Spleen (tissue), 11 donors: ENCODE measurements at regions not wholly inside any gene's neighbourhood (a gene's known extent, or its start where the extent isn't known, plus 50 kb on each side); places are given as distances from the start of the nearest gene placed in this dataset.
"Not testable (repeated sequence)": the region's sequence is repeated elsewhere in the genome, so short reads cannot be mapped to it uniquely, and the experiment has no call there.

Experiments
- DNase-seq: peaks from one replicate; pipeline ENCODE4 v3.0.0-alpha.2; 2020
- H3K27ac ChIP-seq, 8 donors: fragments of 200-600 bp; sonication (generic) in 7 of 8; 1 replicate in 4 of 8; 2 replicates in 4 of 8; pipeline versions ENCODE4 v1.5.0 to v1.8.0; 2016 to 2021; ENCODE audit warnings: inconsistent platforms in 4 of 8, mild to moderate bottlenecking in 4 of 8, moderate library complexity in 1 of 8
- H3K27me3 ChIP-seq, 7 donors: fragments of 200-600 bp; sonication (generic) in 6 of 7; replicated peaks in 1 of 7; 1 replicate in 4 of 7; 2 replicates in 3 of 7; pipeline versions ENCODE4 v1.5.0 to v1.8.0; 2016 to 2021; ENCODE audit warnings: inconsistent platforms in 3 of 7, mild to moderate bottlenecking in 1 of 7
- H3K36me3 ChIP-seq, 6 donors: fragments of 200-600 bp; sonication (generic) in 5 of 6; 1 replicate in 4 of 6; 2 replicates in 2 of 6; pipeline versions ENCODE4 v1.5.0 to v1.8.0; 2016 to 2021; ENCODE audit warnings: inconsistent platforms in 2 of 6
- H3K4me1 ChIP-seq, 6 donors: fragments of 200-600 bp; sonication (generic) in 5 of 6; 1 replicate in 3 of 6; 2 replicates in 3 of 6; pipeline versions ENCODE4 v1.5.0 to v1.8.0; 2016 to 2021; ENCODE audit warnings: inconsistent platforms in 3 of 6
- H3K4me3 ChIP-seq, 8 donors: fragments of 200-600 bp; sonication (generic) in 7 of 8; 1 replicate in 4 of 8; 2 replicates in 4 of 8; pipeline versions ENCODE4 v1.5.0 to v1.8.0; 2016 to 2021; ENCODE audit warnings: inconsistent platforms in 4 of 8, mild to moderate bottlenecking in 4 of 8, moderate library complexity in 2 of 8
- H3K9me3 ChIP-seq, 8 donors: fragments of 200-600 bp; sonication (generic) in 7 of 8; 1 replicate in 4 of 8; 2 replicates in 4 of 8; pipeline versions ENCODE4 v1.5.0 to v1.8.0; 2016 to 2021; ENCODE audit warnings: inconsistent platforms in 4 of 8
- POLR2A ChIP-seq, 3 donors: fragments of 450-650 bp; IDR thresholded peaks; one replicate each; pipeline ENCODE4 v1.5.1; 2017; ENCODE audit warnings: antibody characterized with exemption in 3 of 3, mild to moderate bottlenecking in 1 of 3
- POLR2AphosphoS5 ChIP-seq, 3 donors: sonication (generic); formaldehyde crosslinking; IDR thresholded peaks; one replicate each; pipeline ENCODE4 v1.5.1; 2017; ENCODE audit warnings: antibody characterized with exemption in 3 of 3
- WGBS, 5 donors: extraction: QIAGEN DNeasy Blood & Tissue Kit in 3 of 5; methylation state at CpG; one replicate each; pipeline versions ENCODE4 v1.1.5 to v1.1.7; 2013 to 2018; 5-methylcytosine and 5-hydroxymethylcytosine counted together
- intact Hi-C: fragments of 100-400 bp; cut with DNase I; formaldehyde crosslinking; loops from one replicate; pipeline ENCODE4 v1.15.0; 2023; ENCODE audit warnings: low total_unique reads
- TF ChIP-seq, protein P1 (sequence below), 11 experiments: fragments of 200-600 bp in 7 of 11; fragments of 450-650 bp in 4 of 11; sonication (generic) in 4 of 11; IDR thresholded peaks in 8 of 11; conservative IDR thresholded peaks in 3 of 11; 1 replicate in 7 of 11; 2 replicates in 4 of 11; pipeline versions ENCODE4 v1.4.0 to v1.8.0; 2016 to 2021; ENCODE audit warnings: antibody characterized with exemption in 11 of 11, inconsistent platforms in 4 of 11, mild to moderate bottlenecking in 1 of 11
- donor health status: healthy with polysubstance abuse.
- donor health status: DM: no; HTN: no; CAD: no; lungs with moderate emphysema.
- donor health status: DM: no; HTN: no; CAD: no.
- donor health status: Bipolar disorder and iron deficiency.
- donor health status: healthy.
- donor health status: DM: no; HTN: no; CAD: no.
- donor health status: DM: yes; HTN: yes; CAD: no.

- WGBS, 5 donors = 79 to 96% (median 84%) methylated on average over 2 of the region's 2 CpGs
- intact Hi-C loops = no loop called here
Observed at GRCh38 chr21:27555996-27556395, 589.1 kb upstream of the ADAMTS5 start.

GRCh38 chr21:27550287-27550686 lies 583.4 kb upstream of the ADAMTS5 start:
- intact Hi-C loops = no loop called here
- Histone ChIP-seq H3K4me3 (no peak overlapping the region), H3K9me3 (peaks cover 0 to 22% (median 18%) of the 10 kb centered on the region in 8 donors), H3K4me1 (no peaks in the 10 kb centered on the region), H3K27ac (no peak overlapping the region), H3K36me3 (no peaks in the 10 kb centered on the region), H3K27me3 (no peaks in the 10 kb centered on the region)
- no peak for DNase-seq
- TF ChIP-seq POLR2A (IDR thresholded peaks at IDR 0.05) = no peak
- no peak for TF ChIP-seq POLR2AphosphoS5 (IDR thresholded peaks at IDR 0.05)

More at GRCh38 chr21:27555996-27556395, 589.1 kb upstream of the ADAMTS5 start:
- Histone ChIP-seq H3K27ac (no peak overlapping the region), H3K4me1 (no peaks in the 10 kb centered on the region), H3K9me3 (peaks cover 0 to 30% (median 19%) of the 10 kb centered on the region in 8 donors), H3K36me3 (no peaks in the 10 kb centered on the region), H3K4me3 (no peak overlapping the region), H3K27me3 (no peaks in the 10 kb centered on the region)
- TF ChIP-seq, protein P1, sequence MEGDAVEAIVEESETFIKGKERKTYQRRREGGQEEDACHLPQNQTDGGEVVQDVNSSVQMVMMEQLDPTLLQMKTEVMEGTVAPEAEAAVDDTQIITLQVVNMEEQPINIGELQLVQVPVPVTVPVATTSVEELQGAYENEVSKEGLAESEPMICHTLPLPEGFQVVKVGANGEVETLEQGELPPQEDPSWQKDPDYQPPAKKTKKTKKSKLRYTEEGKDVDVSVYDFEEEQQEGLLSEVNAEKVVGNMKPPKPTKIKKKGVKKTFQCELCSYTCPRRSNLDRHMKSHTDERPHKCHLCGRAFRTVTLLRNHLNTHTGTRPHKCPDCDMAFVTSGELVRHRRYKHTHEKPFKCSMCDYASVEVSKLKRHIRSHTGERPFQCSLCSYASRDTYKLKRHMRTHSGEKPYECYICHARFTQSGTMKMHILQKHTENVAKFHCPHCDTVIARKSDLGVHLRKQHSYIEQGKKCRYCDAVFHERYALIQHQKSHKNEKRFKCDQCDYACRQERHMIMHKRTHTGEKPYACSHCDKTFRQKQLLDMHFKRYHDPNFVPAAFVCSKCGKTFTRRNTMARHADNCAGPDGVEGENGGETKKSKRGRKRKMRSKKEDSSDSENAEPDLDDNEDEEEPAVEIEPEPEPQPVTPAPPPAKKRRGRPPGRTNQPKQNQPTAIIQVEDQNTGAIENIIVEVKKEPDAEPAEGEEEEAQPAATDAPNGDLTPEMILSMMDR (IDR thresholded peaks at IDR 0.05 in 8 of 11, conservative IDR thresholded peaks at IDR 0.05 in 3 of 11) = no peak
- TF ChIP-seq POLR2AphosphoS5 (IDR thresholded peaks at IDR 0.05) = no peak
- TF ChIP-seq POLR2A (IDR thresholded peaks at IDR 0.05) = no peak
- DNase-seq = no peak

GRCh38 chr21:27548486-27548885 lies 581.6 kb upstream of the ADAMTS5 start:
- TF ChIP-seq POLR2AphosphoS5 (IDR thresholded peaks at IDR 0.05) = no peak
- TF ChIP-seq, protein P1 (IDR thresholded peaks at IDR 0.05 in 8 of 11, conservative IDR thresholded peaks at IDR 0.05 in 3 of 11) = no peak
- TF ChIP-seq POLR2A (IDR thresholded peaks at IDR 0.05) = no peak
- 85 to 92% (median 88%) methylated on average over 4 of the region's 4 CpGs for WGBS, 5 donors
- H3K27ac ChIP-seq = no peak overlapping the region
- no peaks in the 10 kb centered on the region for H3K4me1 ChIP-seq
- H3K27me3 ChIP-seq = no peaks in the 10 kb centered on the region
- no peak for DNase-seq
- intact Hi-C loops = no loop called here
- no peak overlapping the region for H3K4me3 ChIP-seq
- H3K9me3 ChIP-seq = peaks cover 0 to 22% (median 18%) of the 10 kb centered on the region in 8 donors
- H3K36me3 ChIP-seq = no peaks in the 10 kb centered on the region

DNA sequence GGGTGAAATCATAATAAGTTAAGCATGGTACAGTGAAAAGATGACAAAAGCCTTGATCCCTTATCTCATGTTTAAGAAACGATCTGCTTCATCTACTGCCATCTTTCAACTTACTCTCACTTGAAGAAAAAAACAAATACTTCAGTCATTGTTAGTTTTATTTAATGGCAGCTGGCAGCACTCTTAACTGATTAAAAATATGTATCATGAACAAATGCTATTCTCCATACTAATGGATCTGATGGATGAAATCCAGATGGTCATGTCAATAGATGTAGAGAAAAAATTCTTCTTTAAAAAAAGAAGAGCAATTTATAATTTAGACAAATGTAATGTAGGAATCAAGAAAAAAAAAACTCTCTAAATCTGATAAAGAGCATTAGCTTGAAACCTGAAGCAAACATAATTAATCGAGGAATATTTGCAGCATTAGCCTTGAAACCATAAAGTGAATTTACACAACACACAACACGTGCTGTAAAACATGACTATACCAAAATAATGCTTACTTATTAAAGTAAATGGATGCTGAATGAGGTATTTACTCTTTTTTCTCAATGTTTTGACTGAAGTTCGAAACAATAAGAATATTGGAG lies 579.0 kb upstream of the ADAMTS5 start:
- Histone ChIP-seq H3K4me1 (no peaks in the 10 kb centered on the region), H3K36me3 (no peaks in the 10 kb centered on the region), H3K4me3 (no peak overlapping the region), H3K9me3 (peaks cover 0 to 13% (median 0%) of the 10 kb centered on the region in 8 donors), H3K27me3 (no peaks in the 10 kb centered on the region), H3K27ac (no peak overlapping the region)
- intact Hi-C loops = no loop called here
- TF ChIP-seq POLR2AphosphoS5 (IDR thresholded peaks at IDR 0.05) (no peak), POLR2A (IDR thresholded peaks at IDR 0.05) (no peak)
- TF ChIP-seq, protein P1 (IDR thresholded peaks at IDR 0.05 in 8 of 11, conservative IDR thresholded peaks at IDR 0.05 in 3 of 11) = no peak
- no peak for DNase-seq
- 77 to 91% (median 85%) methylated on average over 4 of the region's 4 CpGs for WGBS, 5 donors

DNA sequence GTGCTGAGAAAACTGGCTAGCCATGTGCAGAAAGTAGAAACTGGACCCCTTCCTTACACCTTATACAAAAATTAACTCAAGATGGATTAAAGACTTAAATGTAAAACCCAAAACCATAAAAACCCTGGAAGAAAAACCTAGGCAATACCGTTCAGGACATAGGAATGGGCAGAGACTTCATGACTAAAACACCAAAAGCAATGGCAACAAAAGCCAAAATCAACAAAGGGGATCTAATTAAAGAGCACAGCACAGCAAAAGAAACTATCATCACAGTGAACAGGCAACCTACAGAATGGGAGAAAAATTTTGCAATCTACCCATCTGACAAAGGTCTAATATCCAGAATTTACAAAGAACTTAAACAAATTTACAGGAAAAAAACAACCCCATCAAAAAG lies 575.2 kb upstream of the ADAMTS5 start:
- H3K36me3 ChIP-seq, H3K4me3 ChIP-seq, H3K27ac ChIP-seq, intact Hi-C loops, DNase-seq, H3K27me3 ChIP-seq, H3K4me1 ChIP-seq: not testable (repeated sequence)
- H3K9me3 ChIP-seq = peaks cover 0 to 13% (median 0%) of the 10 kb centered on the region in 8 donors
- WGBS, 5 donors = 59 to 75% (median 69%) methylated on average over 1 of the region's 1 CpG
